ENCODE measurements at regions not wholly inside any gene's neighbourhood (a gene's known extent, or its start where the extent isn't known, plus 50 kb on each side); places are given as distances from the start of the nearest gene placed in this dataset.

DNA sequence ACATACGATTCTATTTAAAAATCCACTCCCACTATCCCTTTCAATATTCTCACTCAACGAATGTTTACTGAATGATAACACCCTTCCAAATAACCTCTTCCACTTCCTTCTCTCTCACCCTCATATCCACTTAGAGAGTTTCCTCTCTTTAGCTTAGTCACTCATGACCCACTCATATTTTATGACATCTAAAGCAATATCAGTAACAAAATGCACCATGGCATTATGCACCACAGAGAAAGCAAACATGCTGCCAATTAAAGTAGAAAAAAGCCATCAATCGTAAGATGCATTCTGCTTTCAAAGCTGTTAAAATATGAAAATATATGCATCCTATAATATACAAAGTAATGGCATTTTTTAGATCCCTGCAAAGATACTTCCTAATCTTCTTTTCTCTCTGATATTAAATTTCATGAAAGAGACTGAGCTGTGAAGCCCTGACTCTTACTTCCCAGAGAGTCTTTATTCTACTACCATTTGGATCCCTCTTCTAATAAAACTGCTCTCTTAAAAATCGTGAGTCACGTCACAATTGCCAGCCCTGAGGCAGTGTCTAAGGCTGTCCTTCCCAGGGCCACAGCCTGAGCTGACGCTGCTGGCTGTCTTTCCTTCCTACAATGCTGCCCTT is 283.0 kb upstream of the KLF6 start:
- Histone ChIP-seq H3K79me2 (ENCODE audit: control insufficient read depth, low read length) (no peaks in the 10 kb centered on the region), H3K4me1 (ENCODE audit: control insufficient read depth, low read length) (no peaks in the 10 kb centered on the region), H3K36me3 (ENCODE audit: control insufficient read depth, low read length) (no peaks in the 10 kb centered on the region), H3K4me2 (ENCODE audit: low read length) (no peak overlapping the region), H3F3A (ENCODE audit: control insufficient read depth, insufficient read depth) (no peaks in the 10 kb centered on the region), H3K27ac (ENCODE audit: low read depth, low read length) (no peak overlapping the region), H3K27me3 (ENCODE audit: control insufficient read depth, low read length) (no peaks in the 10 kb centered on the region), H3K9me2 (replicated peaks; ENCODE audit: control insufficient read depth, low read length) (no peaks in the 10 kb centered on the region), H3K4me3 (ENCODE audit: low read length) (no peak overlapping the region), H3K9me3 (ENCODE audit: control insufficient read depth, insufficient read depth, low read length) (no peaks in the 10 kb centered on the region), H4K20me1 (ENCODE audit: control insufficient read depth, insufficient read depth, low read depth, low read length) (no peaks in the 10 kb centered on the region)
- TF ChIP-seq EZH2phosphoT487 (IDR thresholded peaks at IDR 0.05; ENCODE audit: borderline replicate concordance, low read length), result no peak
- TF ChIP-seq, protein P1, sequence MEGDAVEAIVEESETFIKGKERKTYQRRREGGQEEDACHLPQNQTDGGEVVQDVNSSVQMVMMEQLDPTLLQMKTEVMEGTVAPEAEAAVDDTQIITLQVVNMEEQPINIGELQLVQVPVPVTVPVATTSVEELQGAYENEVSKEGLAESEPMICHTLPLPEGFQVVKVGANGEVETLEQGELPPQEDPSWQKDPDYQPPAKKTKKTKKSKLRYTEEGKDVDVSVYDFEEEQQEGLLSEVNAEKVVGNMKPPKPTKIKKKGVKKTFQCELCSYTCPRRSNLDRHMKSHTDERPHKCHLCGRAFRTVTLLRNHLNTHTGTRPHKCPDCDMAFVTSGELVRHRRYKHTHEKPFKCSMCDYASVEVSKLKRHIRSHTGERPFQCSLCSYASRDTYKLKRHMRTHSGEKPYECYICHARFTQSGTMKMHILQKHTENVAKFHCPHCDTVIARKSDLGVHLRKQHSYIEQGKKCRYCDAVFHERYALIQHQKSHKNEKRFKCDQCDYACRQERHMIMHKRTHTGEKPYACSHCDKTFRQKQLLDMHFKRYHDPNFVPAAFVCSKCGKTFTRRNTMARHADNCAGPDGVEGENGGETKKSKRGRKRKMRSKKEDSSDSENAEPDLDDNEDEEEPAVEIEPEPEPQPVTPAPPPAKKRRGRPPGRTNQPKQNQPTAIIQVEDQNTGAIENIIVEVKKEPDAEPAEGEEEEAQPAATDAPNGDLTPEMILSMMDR (IDR thresholded peaks at IDR 0.05; ENCODE audit: low read depth, low read length, poor library complexity, severe bottlenecking), result no peak

DNA sequence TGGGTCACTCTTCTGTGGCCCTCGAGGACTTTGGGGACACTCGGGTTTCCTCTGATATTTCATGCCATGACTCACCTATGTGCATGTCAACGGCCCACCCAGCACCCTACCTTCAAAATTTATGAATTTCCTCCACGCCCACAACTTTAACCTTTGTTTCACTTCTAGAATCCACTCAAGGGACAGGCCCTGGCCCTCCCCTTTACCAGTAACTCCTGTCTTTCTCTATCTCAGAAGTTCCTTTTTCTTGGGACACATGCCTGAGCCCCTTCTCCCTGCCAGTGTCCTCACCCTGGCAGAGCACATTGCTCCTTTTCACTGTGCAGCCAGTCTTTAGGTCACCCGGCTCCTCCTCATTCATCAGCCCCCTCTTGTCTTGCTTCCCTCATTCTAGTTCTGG is 282.5 kb upstream of the KLF6 start:
- no peak overlapping the region for H3K4me3 ChIP-seq (ENCODE audit: low read length)
- no peaks in the 10 kb centered on the region for H3K9me2 ChIP-seq (replicated peaks; ENCODE audit: control insufficient read depth, low read length)
- H3K4me1 ChIP-seq (ENCODE audit: control insufficient read depth, low read length), result no peaks in the 10 kb centered on the region
- H3K27me3 ChIP-seq (ENCODE audit: control insufficient read depth, low read length), result no peaks in the 10 kb centered on the region
- H4K20me1 ChIP-seq (ENCODE audit: control insufficient read depth, insufficient read depth, low read depth, low read length), result no peaks in the 10 kb centered on the region
- TF ChIP-seq, protein P1 (IDR thresholded peaks at IDR 0.05; ENCODE audit: low read depth, low read length, poor library complexity, severe bottlenecking), result no peak
- TF ChIP-seq EZH2phosphoT487 (IDR thresholded peaks at IDR 0.05; ENCODE audit: borderline replicate concordance, low read length), result no peak
- H3K9me3 ChIP-seq (ENCODE audit: control insufficient read depth, insufficient read depth, low read length), result no peaks in the 10 kb centered on the region
- no peak overlapping the region for H3K27ac ChIP-seq (ENCODE audit: low read depth, low read length)
- H3K4me2 ChIP-seq (ENCODE audit: low read length), result no peak overlapping the region
- no peaks in the 10 kb centered on the region for H3K36me3 ChIP-seq (ENCODE audit: control insufficient read depth, low read length)
- H3K79me2 ChIP-seq (ENCODE audit: control insufficient read depth, low read length), result no peaks in the 10 kb centered on the region
- no peaks in the 10 kb centered on the region for H3F3A ChIP-seq (ENCODE audit: control insufficient read depth, insufficient read depth)

DNA sequence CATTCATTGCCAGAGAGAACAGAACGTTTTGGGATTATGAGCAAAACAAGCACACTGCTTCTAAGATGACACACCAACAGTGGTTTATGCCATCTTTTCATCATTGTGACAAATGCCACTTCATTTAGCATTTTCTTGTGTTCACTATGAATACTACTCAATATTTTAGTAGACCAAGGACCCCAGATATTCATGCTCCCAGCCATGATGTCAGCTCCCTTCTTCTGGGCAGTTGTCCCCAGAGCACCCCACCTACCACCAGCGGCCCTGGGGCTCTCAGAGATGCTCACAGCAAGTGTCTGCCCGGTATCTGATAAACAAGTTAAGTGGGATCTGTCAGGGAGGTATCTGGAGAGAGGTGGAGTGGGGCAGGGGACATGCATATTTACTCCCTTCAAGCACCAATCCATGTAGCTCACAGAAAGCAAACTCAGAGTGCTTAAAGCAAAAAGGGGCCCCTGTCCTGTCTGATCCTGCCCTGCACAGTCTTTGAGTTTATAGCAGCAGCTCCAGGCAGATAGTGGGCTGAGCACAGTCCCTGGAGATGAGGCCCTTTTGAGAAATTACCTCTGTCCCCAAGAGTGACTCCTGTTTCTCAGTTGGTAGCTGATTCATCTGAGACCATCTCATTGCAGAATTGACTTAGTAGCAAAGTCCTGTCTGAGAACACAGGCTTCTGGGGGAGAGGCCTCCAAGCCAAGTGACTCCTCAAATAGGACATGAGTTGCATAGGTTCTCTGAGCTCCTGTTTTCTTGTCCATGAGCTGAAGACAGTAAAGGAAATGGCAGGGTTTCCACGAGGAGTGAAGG is 281.8 kb upstream of the KLF6 start:
- no peak overlapping the region for H3K4me2 ChIP-seq (ENCODE audit: low read length)

More for the DNA sequence above, 281.8 kb upstream of the KLF6 start:
- Histone ChIP-seq H3F3A (ENCODE audit: control insufficient read depth, insufficient read depth) (no peaks in the 10 kb centered on the region), H3K27me3 (ENCODE audit: control insufficient read depth, low read length) (no peaks in the 10 kb centered on the region; the same call in 1 of the 2 replicates), H3K36me3 (ENCODE audit: control insufficient read depth, low read length) (no peaks in the 10 kb centered on the region), H3K79me2 (ENCODE audit: control insufficient read depth, low read length) (no peaks in the 10 kb centered on the region), H3K4me1 (ENCODE audit: control insufficient read depth, low read length) (no peaks in the 10 kb centered on the region), H3K9me3 (ENCODE audit: control insufficient read depth, insufficient read depth, low read length) (no peaks in the 10 kb centered on the region), H3K4me3 (ENCODE audit: low read length) (no peak overlapping the region), H3K27ac (ENCODE audit: low read depth, low read length) (no peak overlapping the region), H4K20me1 (ENCODE audit: control insufficient read depth, insufficient read depth, low read depth, low read length) (no peaks in the 10 kb centered on the region), H3K9me2 (replicated peaks; ENCODE audit: control insufficient read depth, low read length) (no peaks in the 10 kb centered on the region)
- TF ChIP-seq, protein P1 (IDR thresholded peaks at IDR 0.05; ENCODE audit: low read depth, low read length, poor library complexity, severe bottlenecking), result no peak
- no peak for TF ChIP-seq EZH2phosphoT487 (IDR thresholded peaks at IDR 0.05; ENCODE audit: borderline replicate concordance, low read length)
